Ovary (tissue), 3 donors: ENCODE measurements at regions not wholly inside any gene's neighbourhood (a gene's known extent, or its start where the extent isn't known, plus 50 kb on each side); places are given as distances from the start of the nearest gene placed in this dataset.

ENCODE experiments used
- CTCF ChIP-seq, 3 donors: fragments of 450-650 bp in 2 of 3; fragments of 200-600 bp in 1 of 3; IDR thresholded peaks; one replicate each; pipeline versions ENCODE4 v1.5.1 to v1.8.0; 2016 to 2022; ENCODE audit warnings: antibody characterized with exemption in 3 of 3, mild to moderate bottlenecking in 1 of 3
- EP300 ChIP-seq: sonication (generic); formaldehyde crosslinking; IDR thresholded peaks from one replicate; pipeline ENCODE4 v1.6.1; 2017; ENCODE audit warnings: antibody characterized with exemption
- POLR2A ChIP-seq: fragments of 450-650 bp; IDR thresholded peaks from one replicate; pipeline ENCODE4 v1.6.1; 2017; ENCODE audit warnings: antibody characterized with exemption, mild to moderate bottlenecking, moderate library complexity
- donor health status: DM: no; HTN: no; CAD: no.

- TF ChIP-seq EP300 (no peak), CTCF (IDR thresholded peaks at IDR 0.05) (no peak), POLR2A (no peak)
These were observed 127.0 kb upstream of the VLDLR start for GRCh38 chr9:2494562-2494961.
